COLO829 (cell line): ENCODE measurements at regions not wholly inside any gene's neighbourhood (a gene's known extent, or its start where the extent isn't known, plus 50 kb on each side); places are given as distances from the start of the nearest gene placed in this dataset.
A peak's percentile ranks its signal among the peaks of the same experiment; 100 is the strongest.
"Not testable (repeated sequence)": the region's sequence is repeated elsewhere in the genome, so short reads cannot be mapped to it uniquely, and the experiment has no call there.

Experiments
- DNase-seq: peaks from one replicate; pipeline ENCODE4 v3.0.0; 2012; ENCODE audit warnings: low spot score

DNA sequence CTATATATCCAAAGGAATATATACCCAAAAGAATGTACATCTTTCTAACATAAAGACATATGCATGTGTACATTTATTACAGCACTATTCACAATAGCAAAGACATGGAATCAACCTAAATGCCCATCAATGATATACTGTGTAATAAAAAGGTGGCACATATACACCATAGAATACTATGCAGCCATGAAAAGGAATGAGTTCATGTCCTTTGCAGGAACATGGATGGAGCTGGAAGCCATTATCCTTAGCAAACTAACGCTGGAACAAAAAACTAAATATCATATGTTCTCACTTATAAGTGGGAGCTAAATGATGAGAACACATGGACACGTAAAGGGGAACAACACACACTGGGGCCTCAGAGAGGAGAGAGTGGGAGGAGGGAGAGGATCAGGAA lies 365.7 kb upstream of the FTMT start:
- not testable (repeated sequence) for DNase-seq

DNA sequence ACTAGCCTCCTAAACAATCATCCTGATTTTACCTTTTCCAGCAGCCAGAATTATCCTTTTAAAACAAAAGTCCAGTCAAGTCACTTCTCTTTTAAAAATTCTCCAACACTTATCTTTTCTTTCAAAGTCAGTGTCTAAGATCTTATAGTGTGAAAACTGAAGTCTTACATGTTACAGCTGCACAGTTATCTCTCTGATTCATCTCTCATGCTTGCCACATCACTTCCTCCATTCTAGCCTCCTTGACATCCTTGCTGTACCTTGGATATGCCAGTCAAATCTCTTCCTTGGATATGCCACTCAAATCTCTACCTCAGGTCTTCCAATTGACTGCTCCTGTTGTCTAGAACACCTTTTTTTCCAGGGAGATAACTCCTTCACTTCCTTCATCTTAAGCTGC lies 361.7 kb upstream of the FTMT start:
- no peak for DNase-seq

DNA sequence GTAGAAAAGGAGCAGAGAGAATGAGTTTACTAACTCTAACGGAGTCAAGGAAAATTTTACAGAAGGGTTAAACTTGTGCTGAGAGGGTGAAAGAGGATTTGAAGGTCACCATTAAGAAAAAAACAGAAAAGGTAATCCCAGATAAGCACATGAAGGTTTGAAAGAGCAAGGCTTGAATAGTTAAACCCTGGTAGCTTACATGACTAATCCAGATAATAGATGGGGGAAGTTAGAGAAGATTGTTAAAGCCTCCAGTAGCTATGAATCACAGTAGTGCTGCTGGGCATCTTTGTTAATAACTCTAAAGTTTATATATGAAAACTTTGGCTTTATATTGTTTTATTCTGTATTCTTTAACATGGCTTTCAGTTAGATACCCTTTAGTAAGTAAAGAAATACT lies 354.5 kb upstream of the FTMT start:
- DNase-seq = peak; percentile 32

DNA sequence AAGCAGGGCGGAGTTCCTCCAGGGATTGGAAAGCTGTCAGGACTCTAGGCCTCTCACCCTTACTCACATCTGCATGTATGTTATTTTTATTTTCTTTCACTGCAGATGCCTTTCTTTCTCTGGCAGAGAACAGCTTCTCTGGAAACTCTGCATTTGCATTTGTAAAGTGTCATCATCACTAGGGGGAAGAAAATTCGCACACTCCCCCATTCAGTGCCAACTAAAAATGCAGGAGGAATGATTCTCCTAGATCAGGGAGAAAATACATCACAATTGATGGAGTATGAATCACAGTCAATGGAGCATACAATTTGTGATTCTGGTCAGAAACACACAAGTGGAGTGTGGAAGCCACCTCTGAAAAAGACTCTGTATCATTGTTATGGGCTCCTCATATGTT lies 351.4 kb upstream of the FTMT start:
- no peak for DNase-seq

DNA sequence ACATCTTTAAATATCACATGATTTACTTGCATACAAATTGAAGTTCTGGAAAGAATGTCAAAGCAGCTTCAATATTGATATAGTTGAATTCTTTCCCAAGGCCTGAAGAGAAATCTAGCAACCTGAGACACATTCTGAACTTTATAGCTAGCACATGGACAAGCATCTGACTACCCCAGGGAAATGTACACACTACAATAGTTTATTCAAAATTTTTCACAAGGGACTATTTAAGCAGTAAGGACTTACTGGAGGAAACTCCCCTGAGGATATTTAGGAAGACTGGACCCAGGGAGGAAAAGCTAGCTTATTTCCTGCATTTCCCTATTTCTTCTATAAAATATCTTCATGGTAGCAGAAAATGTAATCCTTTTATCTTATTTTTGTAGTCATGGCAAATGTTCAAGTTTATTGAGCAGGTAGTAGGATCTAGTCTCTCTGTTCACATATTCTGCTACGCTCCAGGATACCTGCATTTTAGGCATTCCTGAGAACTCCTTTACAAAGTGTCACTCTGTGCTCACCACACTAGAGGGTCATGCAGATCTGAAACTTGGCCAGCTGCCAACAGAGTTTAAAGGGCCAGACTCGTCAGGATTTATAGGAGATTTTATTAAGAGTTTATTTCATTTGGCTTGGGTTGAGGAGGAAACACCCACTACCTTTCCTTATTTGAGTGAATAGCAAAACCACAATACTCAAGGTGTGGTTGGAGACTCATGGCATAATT lies 348.4 kb upstream of the FTMT start:
- peak; percentile 35 for DNase-seq

DNA sequence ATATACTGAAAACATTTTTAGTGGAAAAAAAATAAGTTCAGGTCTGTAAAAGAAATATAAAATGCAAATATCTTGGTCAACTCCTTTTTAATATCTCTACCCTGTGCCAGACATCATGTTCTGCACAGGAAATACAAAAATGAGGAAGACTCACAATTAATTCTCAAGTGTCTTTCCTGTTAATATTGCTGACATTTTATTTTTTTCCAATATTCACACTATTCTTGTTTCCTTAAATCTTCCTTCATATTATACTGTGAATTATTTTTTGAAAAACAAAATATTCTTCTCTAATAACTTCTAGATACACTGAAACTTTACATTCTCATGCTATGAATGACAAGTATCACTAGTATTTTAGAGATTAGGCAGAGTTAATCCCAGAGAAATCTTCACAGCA lies 334.7 kb upstream of the FTMT start:
- no peak for DNase-seq

DNA sequence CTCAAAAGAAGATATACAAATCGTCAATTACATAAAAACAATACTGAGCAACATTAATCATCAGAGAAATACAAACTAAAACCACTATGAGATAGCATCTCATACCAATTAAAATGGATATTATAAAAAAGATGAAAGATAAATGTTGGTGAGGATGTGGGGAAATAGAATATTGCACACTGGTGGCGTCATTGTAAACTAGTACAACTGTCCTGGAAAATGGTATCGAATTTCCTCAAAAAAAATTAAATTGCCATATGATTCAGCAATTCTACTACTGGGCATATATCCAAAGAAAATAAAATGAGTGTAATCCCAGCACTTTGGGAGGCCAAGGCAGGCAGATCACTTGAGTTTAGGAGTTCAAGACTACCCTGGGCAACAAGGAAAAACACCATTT lies 326.0 kb upstream of the FTMT start:
- no peak for DNase-seq

DNA sequence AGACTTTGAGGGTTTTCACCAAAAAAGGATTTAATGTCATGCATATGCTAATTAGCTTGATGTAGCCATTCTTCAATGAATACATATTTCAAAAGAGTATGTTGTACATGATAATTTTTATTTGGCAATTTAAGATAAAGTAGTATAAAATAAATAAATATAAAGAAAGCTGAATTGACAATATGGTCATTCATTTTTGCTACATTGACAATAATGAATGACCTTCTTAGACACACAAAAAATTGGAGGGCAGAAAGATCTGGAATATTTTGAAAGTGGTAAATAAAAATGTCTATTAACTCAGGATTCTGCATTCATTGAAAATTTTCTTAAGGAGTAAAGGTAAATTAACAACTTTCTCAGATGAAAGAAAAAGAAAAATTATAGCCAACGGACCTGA lies 324.8 kb upstream of the FTMT start:
- no peak for DNase-seq

DNA sequence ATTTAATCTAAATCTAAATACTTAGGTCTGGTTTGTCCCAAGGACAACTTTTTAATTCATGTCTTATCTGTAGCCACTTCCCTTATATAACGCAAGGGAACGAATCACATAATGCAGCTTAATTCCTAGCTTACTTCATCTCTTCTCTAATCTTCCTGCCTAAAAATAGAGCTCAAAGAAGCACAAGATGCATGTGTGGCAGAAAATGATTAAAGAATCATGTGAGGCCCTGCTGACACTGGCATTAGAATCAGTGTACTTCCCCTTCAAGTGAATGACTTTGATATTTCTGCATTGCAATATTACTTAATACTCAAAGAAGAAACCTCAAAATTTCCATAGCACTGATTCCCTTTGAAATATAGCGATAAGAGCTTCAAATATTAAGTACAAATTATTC lies 317.9 kb upstream of the FTMT start:
- DNase-seq = peak; percentile 2

DNA sequence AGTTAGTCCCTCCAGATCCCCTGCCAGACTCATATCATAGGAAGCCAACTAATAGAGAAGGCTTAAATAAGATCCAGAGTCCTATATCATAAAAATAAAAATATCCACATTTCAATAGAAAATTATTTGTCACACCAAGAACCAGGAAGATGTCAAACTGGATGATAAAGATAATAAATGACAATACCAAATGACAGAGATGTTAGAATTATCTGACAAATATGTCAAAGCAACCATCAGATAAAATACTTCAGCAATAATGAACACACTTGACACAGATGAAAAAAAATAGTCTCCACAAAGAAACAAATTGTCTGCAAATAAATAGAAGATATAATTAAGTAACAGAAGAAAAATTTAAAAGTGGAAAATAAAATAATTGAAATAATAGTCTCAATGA lies 300.7 kb upstream of the FTMT start:
- DNase-seq = no peak

DNA sequence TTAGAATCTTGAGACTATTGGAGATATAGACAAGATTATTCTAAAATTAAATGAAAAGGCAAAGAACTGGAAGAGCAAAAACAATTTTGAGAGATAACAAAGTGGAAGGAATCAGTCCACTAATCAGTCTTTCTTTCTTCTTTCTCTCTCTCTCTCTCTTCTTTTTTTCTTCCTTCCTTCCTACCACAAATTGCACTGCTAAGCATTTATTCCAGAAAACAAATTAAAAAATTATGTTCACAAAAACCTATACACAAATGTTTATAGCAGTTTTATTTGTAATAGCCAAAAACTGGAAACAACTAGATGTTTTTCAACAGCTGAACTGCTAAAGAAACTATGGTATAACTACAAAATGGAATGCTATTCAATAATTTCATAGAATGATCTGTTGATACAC lies 291.9 kb upstream of the FTMT start:
- DNase-seq = no peak

DNA sequence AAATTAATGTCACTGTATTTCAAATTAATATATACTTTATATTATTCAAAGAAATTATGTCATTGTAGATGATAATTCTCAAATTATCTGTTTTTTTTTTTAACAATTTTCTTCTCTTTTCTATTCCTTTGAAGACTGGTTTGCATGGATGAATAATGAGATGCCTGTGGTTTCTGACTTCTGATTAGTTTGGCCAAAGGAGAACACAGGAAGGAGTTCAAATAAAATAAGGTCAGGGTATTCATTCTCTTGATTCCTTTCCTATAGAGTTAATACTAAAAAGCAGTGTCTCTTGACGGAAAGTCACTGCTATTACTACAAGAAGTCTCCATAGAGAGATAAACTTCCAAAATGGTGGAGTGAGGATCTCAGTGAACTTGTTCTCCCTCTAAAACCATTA lies 279.6 kb upstream of the FTMT start:
- DNase-seq = no peak

DNA sequence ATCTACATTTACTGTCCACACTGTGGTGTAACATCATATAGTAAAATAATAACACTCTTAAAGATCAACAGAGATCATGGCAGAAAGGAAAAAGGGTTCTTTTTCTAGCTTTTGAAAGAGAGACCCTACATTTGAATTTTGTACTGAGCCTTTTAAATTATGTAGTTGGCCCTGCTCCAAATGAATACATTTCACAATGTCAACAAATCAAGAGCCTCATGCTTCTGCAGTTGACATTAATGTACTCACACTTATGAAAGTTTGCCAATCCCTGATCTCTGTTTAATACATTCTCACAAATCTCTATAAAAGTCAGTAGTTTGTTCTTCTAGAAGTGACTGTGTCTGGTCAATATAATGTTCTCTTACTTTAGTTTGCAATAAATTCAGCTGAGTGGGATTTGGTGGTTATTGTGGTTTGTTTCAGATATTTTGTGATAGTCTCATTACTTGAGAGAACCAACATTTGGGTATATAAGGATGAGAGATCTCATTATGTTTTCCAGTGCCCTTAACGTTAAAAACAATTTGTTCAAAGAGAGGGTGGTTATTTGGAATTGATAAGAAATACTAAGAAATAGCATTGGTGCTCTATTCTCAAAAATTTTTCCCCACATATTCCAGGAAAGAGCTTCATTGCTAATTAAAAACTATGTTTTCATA lies 277.8 kb upstream of the FTMT start:
- no peak for DNase-seq

DNA sequence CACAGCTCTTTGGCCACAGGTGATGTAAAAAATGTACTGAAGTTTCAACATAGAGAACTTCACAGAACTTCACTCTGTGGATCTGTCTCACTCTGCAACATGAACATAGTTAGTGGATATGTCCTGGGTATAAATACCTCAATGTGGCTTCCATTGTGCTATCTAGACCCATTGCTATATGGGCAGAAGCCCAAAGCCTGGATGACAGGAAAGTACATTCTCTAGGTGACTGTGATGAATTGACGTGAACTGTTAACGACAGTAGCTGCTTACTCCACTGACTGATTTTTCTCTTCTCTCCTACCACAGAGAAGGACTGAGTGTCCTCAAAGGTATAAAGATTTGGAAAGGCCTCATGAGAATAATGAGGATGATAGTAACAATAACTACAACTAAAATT lies 270.1 kb upstream of the FTMT start:
- DNase-seq = no peak

DNA sequence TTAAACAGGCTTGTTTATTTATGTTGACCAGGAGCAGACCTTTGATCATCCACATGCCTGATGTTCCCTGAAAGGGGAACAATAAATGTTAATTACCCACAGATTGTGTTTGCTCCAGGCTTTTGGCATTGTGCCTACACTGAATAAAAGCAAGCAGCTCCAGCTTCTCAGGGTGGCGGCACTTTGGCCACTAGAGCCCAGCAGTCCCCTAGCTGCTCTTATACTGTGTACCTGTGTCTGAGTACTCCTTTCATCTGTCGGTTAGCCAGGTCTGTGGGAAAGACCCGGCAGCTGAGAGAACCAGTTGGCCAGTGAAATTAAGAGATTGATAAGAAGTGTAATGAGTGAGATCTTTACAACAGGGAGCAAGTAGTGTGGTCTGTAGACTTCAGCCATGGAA lies 254.8 kb upstream of the FTMT start:
- no peak for DNase-seq

DNA sequence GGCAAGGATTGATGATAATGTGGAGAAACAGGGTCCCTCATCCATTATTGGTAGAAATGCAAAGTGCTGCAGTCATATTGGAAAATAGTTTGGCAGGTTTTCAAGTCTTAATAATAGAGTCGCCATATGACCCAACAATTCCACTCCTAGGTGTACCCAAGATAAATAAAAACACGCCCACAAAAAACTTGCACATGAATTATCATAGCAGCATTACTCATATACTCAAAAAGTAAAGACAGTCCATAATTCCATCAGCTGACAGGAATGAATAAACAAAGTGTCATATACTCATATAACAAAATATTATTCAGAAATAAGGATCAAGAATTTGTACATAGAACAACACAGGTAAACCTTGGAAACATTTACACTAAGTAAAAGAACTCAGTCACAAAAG lies 242.9 kb upstream of the FTMT start:
- DNase-seq = no peak

DNA sequence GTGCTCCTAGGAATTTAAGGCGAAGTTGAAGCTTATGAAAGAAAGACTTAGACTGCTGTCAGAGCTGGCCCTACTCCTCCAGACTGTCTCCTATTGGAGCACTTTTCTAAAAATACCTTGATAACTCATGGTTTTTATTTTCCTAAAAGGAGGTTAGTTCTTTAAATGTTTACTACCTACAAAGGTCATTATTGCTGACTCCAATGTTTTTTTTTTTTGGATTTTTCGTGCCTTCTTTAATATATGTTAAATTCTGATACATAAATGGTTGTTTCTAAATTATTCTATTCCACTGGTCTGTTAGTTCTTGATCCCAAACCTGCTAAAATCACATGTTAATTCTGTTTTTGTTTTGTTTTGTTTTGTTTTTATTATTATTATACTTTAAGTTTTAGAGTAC lies 227.6 kb upstream of the FTMT start:
- no peak for DNase-seq

DNA sequence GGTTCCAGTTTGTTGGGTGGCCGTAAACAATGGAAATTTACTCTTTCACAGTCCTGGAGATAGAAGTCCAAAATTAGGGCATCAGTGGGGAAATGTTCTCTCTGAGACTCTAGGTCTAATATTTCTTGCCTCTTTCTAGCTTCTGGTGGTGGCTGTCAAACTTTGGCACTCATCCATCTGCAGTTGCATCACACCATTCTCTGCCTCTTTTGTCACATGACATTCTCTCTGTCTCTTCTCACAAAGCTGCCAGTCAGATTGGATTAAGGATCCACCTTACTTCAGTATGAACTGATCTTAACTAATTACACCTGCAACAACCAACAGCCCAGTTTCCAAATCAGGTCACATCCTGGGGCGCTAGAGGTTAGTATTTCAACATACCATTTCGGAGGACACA lies 222.9 kb upstream of the FTMT start:
- no peak for DNase-seq

DNA sequence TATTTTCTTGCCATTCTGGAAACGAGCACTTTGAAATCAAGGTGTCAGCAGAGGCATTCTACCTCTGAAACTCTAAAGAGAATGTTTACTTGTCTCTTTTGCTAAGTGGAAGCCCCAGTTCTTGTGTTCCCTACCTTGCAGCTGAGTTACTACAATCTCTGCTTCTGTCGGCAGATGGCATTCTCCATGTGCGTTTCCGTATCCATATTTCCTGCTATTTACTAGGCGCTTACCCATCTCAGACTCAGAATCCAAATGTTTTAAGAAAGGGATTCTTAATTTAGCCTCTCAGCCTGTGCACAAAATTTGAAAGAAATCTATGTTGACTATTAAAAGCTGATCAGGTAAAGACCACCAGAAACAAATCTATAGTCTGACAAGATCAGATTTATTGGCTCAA lies 221.3 kb upstream of the FTMT start:
- no peak for DNase-seq

DNA sequence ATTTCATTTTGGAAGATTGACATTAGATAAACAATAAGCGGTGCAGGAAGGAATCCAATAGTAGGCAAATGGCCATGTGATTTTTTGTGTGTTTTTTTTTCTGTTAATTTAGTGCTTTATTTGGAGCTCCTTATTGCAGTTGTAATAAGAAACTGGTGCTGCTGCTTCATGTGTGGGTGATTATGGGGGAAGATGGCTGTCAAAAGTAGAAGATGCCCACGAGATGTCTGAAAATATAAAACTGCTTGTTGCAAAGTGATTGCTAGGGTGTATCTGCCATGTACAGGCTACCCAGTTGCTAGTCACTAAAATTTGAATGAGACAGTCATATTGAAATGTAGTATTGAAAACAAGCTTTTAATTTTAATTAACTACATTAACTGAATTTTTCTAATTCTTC lies 216.7 kb upstream of the FTMT start:
- no peak for DNase-seq

DNA sequence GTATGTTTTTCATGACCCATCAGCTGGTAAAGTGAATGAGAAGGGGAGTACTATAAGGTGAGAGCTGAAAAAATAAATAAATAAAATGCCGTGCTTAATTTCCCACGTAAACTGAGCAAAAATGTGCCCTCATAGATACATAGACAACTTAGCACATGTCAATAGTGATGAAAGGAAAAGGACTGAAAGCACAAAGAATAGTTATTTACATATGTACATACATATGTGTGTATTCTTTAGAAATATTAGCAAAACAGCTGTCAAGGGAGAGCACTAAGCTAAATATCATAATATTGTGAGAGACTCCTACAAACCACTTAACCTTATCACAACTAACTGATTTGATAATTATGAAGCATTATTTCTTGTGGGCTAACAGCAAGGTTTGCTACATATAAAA lies 213.6 kb upstream of the FTMT start:
- no peak for DNase-seq

DNA sequence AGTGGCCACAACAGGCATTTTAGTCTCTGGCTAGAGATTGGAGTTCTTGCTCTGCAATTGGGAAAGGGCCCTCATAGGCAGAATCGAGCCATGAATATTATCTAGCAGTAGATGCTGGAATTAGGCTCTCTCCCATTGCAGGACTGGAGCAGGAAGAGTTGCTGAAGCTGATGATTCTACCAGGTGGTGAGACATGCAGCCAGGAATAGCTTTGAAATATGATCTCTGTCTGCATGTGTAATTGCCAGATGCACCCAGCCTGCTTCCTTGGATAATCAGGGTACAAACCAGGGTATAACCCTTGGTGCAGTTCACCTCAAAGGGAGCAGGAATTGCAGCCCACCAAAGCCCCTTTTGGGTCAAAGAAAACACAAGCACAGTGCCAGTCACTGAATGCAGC lies 211.4 kb upstream of the FTMT start:
- no peak for DNase-seq

DNA sequence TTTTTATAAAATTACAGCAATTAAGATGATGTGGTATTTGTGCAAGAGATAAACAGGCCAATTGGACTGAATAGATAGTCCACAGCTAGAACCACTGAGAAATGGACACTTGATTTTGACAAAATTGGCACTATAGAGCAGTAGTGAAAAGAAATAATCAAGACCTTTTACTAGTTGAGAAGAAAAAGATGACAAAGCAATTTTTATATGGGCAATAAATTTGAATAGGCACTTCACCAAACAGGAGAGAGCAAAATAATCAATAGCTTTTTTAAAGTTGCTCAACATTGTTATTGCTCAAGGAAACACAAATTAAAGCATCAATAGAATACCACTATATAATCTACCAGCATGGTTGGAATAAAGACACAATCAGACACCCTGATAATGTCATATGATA lies 193.5 kb upstream of the FTMT start:
- DNase-seq = no peak

DNA sequence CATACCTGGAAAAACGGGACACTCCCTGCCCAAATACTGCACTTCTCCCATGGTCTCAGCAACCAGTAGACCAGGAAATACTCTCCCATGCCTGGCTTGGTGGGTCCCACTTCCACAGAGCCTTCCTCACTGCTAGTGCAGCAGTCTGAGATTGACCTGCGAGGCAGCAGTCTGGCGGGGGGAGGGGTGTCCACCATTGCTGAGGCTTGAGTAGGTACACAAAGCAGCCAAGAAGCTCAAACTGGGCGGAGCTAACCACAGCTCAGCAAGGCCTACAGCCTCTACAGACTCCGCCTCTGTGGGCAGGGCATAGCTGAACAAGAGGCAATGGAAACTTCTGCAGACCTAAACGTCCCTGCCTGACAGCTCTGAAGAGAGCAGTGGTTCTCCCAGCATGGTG lies 191.5 kb upstream of the FTMT start:
- no peak for DNase-seq
